ENCODE measurements at regions not wholly inside any gene's neighbourhood (a gene's known extent, or its start where the extent isn't known, plus 50 kb on each side); places are given as distances from the start of the nearest gene placed in this dataset.

DNA sequence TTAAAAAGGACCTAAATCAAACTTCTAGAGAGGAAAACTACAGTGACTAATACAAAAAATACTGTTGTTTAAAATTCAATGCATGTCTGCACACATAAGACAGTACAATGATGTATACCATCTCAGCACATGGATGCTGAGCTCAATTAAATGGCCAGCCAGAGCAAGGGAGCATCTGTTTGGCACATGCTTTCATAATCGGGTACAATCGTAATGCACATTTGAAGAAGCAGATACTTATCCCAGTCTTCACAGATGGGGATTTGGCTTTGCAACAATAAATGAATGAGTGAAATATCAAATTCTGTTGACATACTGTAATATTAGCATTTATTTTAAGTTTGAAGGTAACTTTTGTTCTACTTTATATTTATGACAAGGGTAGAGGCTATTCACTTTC lies 187.8 kb downstream of the CRPPA start:
- Histone ChIP-seq H3K27ac (no peak overlapping the region), H3K9me3 (ENCODE audit: low read depth) (no peaks in the 10 kb centered on the region), H3K36me3 (no peaks in the 10 kb centered on the region), H3K4me1 (ENCODE audit: low read depth) (peaks cover 26% of the 10 kb centered on the region), H3K27me3 (no peaks in the 10 kb centered on the region), H3K4me3 (no peak overlapping the region)
- TF ChIP-seq, protein P1, sequence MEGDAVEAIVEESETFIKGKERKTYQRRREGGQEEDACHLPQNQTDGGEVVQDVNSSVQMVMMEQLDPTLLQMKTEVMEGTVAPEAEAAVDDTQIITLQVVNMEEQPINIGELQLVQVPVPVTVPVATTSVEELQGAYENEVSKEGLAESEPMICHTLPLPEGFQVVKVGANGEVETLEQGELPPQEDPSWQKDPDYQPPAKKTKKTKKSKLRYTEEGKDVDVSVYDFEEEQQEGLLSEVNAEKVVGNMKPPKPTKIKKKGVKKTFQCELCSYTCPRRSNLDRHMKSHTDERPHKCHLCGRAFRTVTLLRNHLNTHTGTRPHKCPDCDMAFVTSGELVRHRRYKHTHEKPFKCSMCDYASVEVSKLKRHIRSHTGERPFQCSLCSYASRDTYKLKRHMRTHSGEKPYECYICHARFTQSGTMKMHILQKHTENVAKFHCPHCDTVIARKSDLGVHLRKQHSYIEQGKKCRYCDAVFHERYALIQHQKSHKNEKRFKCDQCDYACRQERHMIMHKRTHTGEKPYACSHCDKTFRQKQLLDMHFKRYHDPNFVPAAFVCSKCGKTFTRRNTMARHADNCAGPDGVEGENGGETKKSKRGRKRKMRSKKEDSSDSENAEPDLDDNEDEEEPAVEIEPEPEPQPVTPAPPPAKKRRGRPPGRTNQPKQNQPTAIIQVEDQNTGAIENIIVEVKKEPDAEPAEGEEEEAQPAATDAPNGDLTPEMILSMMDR (IDR thresholded peaks at IDR 0.05; ENCODE audit: low read depth, low read length) = no peak
- DNase-seq (ENCODE audit: low read depth in 1 of 2, low spot score in 1 of 2) = no peak

DNA sequence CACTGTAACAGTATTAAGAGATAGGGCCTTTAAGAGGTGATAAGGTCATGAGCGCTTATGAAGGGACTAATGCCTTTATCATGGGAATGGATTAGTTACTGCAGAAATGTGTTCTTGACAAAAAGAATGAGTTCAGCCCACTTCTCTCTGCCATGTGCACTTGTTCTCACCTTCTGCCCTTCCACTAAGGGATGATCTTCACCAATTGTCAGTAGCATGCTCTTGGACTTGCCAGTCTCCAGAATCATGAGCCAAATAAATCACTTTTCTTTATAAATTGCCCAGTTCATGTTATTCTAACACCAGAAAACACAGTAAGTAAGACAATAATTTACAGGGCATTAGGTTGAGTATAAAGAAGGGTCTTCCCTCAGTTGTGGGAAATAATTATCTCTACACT lies 189.1 kb downstream of the CRPPA start:
- TF ChIP-seq, protein P1 (IDR thresholded peaks at IDR 0.05; ENCODE audit: low read depth, low read length) = no peak
- peaks cover 26% of the 10 kb centered on the region for H3K4me1 ChIP-seq (ENCODE audit: low read depth)
- no peak overlapping the region for H3K4me3 ChIP-seq
- no peak for DNase-seq (ENCODE audit: low read depth in 1 of 2, low spot score in 1 of 2)
- H3K36me3 ChIP-seq = no peaks in the 10 kb centered on the region
- H3K9me3 ChIP-seq (ENCODE audit: low read depth) = no peaks in the 10 kb centered on the region
- no peak overlapping the region for H3K27ac ChIP-seq
- H3K27me3 ChIP-seq = no peaks in the 10 kb centered on the region

DNA sequence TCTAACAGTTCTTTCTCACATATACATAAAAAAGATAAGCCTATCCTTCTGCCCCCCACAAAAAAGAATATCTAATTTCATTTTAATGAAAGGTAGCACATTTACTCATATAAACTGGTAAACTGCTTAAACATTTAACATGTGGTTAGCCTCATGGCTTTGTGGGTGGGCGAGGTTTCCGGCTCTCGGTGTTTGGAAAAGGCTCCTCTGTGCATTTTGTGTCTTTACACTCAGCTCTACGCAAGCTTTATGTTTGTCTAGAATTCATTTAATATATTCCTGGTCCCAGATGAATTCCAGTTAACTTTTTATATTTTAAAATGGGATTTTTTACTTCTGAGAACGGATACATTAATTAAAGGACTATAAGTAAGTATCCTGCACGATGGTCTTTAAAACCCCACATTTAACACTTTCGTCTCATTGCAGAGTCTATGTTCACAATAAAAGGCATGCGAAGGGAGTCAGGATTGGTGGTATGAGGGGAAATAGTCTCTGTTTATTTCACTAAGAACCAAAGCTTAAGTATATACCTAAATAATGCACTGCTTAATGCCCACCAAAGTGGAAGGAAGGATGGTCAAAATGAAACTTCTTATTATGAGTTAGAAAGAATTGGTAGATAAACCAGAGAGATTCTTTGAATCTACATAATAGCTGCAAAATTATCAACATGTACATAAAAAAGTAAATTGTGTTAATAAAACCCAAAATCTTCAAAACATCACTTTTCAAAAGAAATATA lies 197.2 kb downstream of the CRPPA start:
- H3K4me3 ChIP-seq = no peak overlapping the region
- no peak overlapping the region for H3K27ac ChIP-seq
- TF ChIP-seq, protein P1 (IDR thresholded peaks at IDR 0.05; ENCODE audit: low read depth, low read length) = no peak
- DNase-seq (ENCODE audit: low read depth in 1 of 2, low spot score in 1 of 2) = no peak
- H3K4me1 ChIP-seq (ENCODE audit: low read depth) = no peaks in the 10 kb centered on the region
- no peaks in the 10 kb centered on the region for H3K36me3 ChIP-seq
- H3K27me3 ChIP-seq = no peaks in the 10 kb centered on the region
- no peaks in the 10 kb centered on the region for H3K9me3 ChIP-seq (ENCODE audit: low read depth)

DNA sequence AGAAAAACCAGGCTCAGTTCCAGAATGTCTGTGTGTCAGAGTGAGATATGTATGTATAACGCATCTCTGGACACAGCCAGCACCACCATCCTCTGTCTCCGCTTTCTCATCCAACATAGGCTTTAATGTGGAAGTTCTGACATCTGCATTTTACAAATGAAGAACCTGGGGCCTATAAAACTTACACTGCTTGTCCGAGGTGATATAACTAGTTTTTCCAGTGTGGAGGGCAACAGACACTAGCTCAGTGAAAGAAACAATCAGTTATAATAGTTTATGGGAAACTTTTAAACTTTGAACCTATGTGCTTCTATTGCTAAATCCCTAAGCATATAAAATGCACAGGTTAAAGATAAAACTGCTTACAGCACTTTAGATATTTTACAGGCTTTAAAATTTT lies 208.7 kb downstream of the CRPPA start:
- H3K4me1 ChIP-seq (ENCODE audit: low read depth) = no peaks in the 10 kb centered on the region
- H3K36me3 ChIP-seq = no peaks in the 10 kb centered on the region
- H3K27me3 ChIP-seq = no peaks in the 10 kb centered on the region
- no peaks in the 10 kb centered on the region for H3K9me3 ChIP-seq (ENCODE audit: low read depth)
- no peak overlapping the region for H3K4me3 ChIP-seq
- no peak overlapping the region for H3K27ac ChIP-seq
- TF ChIP-seq, protein P1 (IDR thresholded peaks at IDR 0.05; ENCODE audit: low read depth, low read length) = no peak
- DNase-seq (ENCODE audit: low read depth in 1 of 2, low spot score in 1 of 2) = no peak

DNA sequence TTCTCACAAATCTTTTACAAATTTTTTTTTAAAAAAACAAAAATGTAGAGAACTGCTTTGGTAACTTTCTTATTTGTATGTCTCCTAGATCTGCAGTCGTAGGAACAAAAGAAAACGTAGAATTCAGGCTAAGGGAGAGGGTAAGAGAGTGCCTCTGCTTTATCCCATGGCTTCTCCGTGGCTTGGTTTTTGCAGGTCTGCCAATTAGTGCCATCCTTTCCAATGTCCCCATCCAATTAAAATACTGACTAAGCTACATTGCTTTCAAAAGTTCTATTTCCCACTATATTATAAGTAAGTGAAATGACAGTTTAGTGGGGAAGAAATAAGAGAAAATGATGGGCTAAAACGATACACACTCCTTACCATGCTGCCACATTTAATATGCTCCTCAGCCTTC lies 209.3 kb downstream of the CRPPA start:
- no peaks in the 10 kb centered on the region for H3K4me1 ChIP-seq (ENCODE audit: low read depth)
- H3K9me3 ChIP-seq (ENCODE audit: low read depth) = no peaks in the 10 kb centered on the region
- H3K4me3 ChIP-seq = no peak overlapping the region
- no peaks in the 10 kb centered on the region for H3K36me3 ChIP-seq
- TF ChIP-seq, protein P1 (IDR thresholded peaks at IDR 0.05; ENCODE audit: low read depth, low read length) = no peak
- no peak for DNase-seq (ENCODE audit: low read depth in 1 of 2, low spot score in 1 of 2)
- no peak overlapping the region for H3K27ac ChIP-seq
- no peaks in the 10 kb centered on the region for H3K27me3 ChIP-seq
